GM18498 (cell line): ENCODE measurements at regions not wholly inside any gene's neighbourhood (a gene's known extent, or its start where the extent isn't known, plus 50 kb on each side); places are given as distances from the start of the nearest gene placed in this dataset.
"Not testable (repeated sequence)": the region's sequence is repeated elsewhere in the genome, so short reads cannot be mapped to it uniquely, and the experiment has no call there.

Experiments
- ATAC-seq: cut with Tn5 transposase; IDR thresholded peaks from one replicate; pipeline ENCODE4 v1.9.1; 2021; ENCODE audit warnings: mild to moderate bottlenecking, moderate library complexity; ENCODE audit not compliant: unreplicated experiment

DNA sequence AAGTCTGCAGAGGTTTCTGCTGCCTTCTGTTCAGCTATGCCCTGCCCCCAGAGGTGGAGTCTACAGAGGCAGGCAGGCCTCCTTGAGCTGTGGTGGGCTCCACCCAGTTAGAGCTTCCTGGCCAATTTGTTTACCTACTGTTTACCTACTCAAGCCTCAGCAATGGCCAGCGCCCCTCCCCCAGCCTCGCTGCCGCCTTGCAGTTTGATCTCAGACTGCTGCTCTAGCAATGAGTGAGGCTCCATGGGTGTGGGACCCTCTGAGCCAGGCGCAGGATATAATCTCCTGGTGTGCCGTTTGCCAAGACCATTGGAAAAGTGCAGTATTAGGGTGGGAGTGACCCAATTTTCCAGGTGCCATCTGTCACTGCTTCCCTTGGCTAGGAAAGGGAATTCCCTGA, 1024.9 kb downstream of the PRIM2 start:
- ATAC-seq = not testable (repeated sequence)

DNA sequence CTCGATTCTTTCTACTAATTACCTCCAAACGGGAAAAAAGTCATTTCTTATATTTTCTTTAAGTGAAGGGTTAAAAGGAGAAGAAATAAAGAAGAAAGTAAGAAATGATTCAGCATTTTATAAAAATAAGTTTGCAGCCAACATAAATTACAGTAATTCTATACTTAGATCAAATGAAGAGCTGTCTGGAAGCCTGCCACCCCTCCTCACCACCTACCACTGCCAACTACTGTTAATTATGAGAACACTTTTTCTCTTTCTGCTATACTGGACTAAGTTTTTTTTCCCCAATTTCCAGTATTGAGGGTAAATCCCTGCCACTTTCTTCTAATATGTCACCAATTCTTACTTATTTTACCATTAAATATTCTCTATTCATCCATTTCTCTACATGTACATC, 1030.1 kb downstream of the PRIM2 start:
- ATAC-seq = not testable (repeated sequence)

DNA sequence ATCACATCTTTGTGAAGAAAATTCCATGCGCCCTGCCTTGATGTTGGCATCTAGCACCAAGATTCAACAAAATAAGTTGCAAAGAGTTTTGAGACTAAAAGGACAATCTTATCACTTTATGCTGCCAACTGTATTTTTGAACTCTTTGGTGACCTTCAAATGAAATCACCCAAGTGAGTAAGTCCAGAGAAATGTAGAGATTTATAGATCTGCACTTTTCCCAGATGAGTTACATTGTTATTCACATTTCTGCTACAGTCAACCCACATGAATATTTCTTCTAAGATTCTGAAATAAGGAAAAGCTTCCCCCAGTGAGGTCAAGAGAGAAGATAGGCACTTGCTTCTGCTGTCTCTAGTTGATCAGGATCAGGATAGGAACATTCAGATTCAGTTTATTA, 1034.2 kb downstream of the PRIM2 start:
- ATAC-seq = not testable (repeated sequence)

DNA sequence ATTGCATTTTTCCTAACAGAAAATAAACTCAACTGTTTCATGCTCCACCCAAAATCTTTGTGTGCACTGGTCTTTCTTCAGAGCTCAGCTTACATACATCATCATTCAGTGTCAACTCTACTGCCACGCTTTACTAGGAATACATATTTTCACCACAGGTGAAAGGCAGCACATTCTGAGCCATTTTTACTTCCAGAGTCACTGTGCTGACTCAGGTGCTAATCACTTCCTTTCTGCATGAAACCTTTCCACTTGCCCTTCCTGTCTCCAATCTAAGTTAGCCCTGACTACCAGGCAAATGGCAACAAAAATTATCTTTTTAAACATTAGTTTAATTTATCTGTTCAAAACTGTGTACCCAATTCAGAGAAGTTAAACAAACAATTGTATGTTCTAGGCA, 1041.0 kb downstream of the PRIM2 start:
- not testable (repeated sequence) for ATAC-seq

DNA sequence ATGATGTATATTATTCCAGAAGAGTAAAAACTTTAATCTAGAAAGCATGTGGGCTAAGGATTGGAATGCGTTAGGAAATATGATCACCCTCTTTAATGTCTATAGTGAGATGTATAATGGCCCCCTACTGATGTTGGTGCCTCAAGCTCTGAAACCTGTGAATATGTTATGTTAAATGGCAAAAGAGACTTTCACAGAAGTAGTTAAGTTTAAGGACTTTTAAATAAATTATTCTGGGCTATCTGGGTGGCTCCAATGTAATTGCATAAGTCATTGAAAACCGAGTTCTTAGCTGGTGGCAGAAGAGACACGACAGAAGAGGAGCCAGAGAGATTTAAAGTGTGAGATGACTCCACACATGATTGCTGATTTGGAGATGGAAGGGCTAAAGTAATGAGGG, 1048.4 kb downstream of the PRIM2 start:
- not testable (repeated sequence) for ATAC-seq

DNA sequence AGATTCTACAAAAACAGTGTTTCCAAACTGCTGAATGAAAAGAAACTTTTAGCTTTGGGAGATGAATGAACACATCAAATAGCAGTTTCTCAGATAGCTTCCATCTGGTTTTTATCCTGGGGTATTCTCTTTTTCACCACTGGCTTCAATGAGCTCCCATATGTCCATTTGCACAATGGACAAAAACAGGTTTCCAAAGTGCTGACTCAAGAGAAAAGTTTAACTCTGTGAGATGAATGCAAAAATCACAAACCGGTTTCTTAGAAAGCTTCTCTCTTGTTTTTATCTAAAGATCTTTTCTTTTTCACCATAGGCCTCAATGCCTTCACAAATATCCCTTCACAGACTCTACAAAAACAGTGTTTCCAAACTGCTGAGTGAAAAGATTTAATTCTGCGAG, 1089.2 kb downstream of the PRIM2 start:
- not testable (repeated sequence) for ATAC-seq

GRCh38 chr6:58419321-58419720, 1101.9 kb downstream of the PRIM2 start:
- ATAC-seq = no peak
